ENCODE measurements at regions not wholly inside any gene's neighbourhood (a gene's known extent, or its start where the extent isn't known, plus 50 kb on each side); places are given as distances from the start of the nearest gene placed in this dataset.

DNA sequence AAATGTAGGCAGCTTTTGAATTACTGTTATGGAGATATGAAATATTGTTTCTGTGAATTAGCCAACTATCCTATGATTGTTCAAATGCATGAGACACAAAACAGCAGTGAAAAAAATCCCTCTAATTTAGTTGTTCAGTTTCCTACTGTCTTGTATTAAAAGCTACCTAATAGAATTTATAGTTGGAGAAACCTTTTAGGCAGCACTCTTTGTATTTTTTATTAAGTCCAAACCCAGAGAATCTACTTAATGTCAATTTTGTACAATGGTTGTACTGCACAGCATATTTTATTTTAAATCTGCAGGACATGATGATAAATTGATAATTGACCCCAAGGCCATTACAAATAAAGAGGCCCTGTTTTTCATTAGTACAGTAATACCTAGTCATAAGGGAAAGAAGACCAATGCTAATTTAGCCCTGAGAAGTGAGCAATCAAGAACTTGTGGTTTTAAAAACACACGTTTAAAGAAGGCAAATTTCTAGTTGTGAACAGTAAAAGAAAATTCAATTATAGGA, 607.5 kb downstream of the ISL1 start (continued):
- no peak for TF ChIP-seq ZBTB6 (tag by site-specific recombination; IDR thresholded peaks at IDR 0.05)
- no peak for TF ChIP-seq ZBTB1 (tag by site-specific recombination; IDR thresholded peaks at IDR 0.05)
- TF ChIP-seq ZNF560 (tag by site-specific recombination; IDR thresholded peaks at IDR 0.05; ENCODE audit: borderline replicate concordance) = no peak
- no peak for TF ChIP-seq ZNF157 (tag by site-specific recombination; IDR thresholded peaks at IDR 0.05)
- TF ChIP-seq KLF9 (tag by site-specific recombination; IDR thresholded peaks at IDR 0.05; ENCODE audit: low read depth) = no peak
- TF ChIP-seq, protein P1, sequence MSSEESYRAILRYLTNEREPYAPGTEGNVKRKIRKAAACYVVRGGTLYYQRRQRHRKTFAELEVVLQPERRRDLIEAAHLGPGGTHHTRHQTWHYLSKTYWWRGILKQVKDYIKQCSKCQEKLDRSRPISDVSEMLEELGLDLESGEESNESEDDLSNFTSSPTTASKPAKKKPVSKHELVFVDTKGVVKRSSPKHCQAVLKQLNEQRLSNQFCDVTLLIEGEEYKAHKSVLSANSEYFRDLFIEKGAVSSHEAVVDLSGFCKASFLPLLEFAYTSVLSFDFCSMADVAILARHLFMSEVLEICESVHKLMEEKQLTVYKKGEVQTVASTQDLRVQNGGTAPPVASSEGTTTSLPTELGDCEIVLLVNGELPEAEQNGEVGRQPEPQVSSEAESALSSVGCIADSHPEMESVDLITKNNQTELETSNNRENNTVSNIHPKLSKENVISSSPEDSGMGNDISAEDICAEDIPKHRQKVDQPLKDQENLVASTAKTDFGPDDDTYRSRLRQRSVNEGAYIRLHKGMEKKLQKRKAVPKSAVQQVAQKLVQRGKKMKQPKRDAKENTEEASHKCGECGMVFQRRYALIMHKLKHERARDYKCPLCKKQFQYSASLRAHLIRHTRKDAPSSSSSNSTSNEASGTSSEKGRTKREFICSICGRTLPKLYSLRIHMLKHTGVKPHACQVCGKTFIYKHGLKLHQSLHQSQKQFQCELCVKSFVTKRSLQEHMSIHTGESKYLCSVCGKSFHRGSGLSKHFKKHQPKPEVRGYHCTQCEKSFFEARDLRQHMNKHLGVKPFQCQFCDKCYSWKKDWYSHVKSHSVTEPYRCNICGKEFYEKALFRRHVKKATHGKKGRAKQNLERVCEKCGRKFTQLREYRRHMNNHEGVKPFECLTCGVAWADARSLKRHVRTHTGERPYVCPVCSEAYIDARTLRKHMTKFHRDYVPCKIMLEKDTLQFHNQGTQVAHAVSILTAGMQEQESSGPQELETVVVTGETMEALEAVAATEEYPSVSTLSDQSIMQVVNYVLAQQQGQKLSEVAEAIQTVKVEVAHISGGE (tag by site-specific recombination; conservative IDR thresholded peaks at IDR 0.05; ENCODE audit: low read depth) = no peak
- no peak for TF ChIP-seq ZNF148 (tag by site-specific recombination; IDR thresholded peaks at IDR 0.05; ENCODE audit: borderline replicate concordance)
- no peak for TF ChIP-seq ZNF529 (tag by site-specific recombination; IDR thresholded peaks at IDR 0.05; ENCODE audit: insufficient replicate concordance)
- no peak for TF ChIP-seq ZFP37 (tag by site-specific recombination; IDR thresholded peaks at IDR 0.05)
- no peak for TF ChIP-seq ZNF555 (tag by site-specific recombination; conservative IDR thresholded peaks at IDR 0.05)

DNA sequence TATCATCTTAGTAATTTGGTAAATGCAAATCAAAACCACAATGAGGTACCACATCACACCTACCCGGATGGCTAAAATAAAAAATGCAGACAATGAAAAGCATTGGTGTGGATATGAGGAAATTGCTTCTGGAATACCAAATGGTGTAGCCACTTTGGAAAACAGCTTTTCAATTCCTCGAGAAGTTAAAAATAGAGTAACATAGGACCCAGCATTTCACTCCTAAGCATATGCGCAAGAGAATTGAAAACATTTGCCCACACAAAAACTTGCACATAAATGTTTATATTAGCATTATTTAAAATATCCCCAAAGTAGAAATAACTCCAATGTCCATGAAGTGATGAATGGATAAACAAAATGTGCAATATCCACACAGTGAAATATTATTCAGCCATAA, 608.7 kb downstream of the ISL1 start:
- H3K27ac ChIP-seq (ENCODE audit: extremely low read depth, low read depth, low read length) = no peak overlapping the region
- ChIA-PET POLR2A (no interaction called here), CTCF (no interaction called here)
- no peaks in the 10 kb centered on the region for H3K9me3 ChIP-seq (ENCODE audit: control insufficient read depth, insufficient read depth, low read depth, low read length)
- H3K4me3 ChIP-seq (ENCODE audit: low read depth, low read length) = no peak overlapping the region
- H3K4me1 ChIP-seq (ENCODE audit: control insufficient read depth, insufficient read depth, low read length) = no peaks in the 10 kb centered on the region
- TF ChIP-seq SALL2 (tag by site-specific recombination; IDR thresholded peaks at IDR 0.05; ENCODE audit: borderline replicate concordance) (no peak), ZSCAN16 (tag by site-specific recombination; IDR thresholded peaks at IDR 0.05) (no peak), ZNF560 (tag by site-specific recombination; IDR thresholded peaks at IDR 0.05; ENCODE audit: borderline replicate concordance) (no peak), ZNF433 (tag by site-specific recombination; IDR thresholded peaks at IDR 0.05; ENCODE audit: low read depth) (no peak), ZNF600 (tag by site-specific recombination; IDR thresholded peaks at IDR 0.05) (no peak), ZNF549 (tag by site-specific recombination; IDR thresholded peaks at IDR 0.05) (no peak), ZNF596 (tag by site-specific recombination; IDR thresholded peaks at IDR 0.05) (no peak), GLIS1 (tag by site-specific recombination; IDR thresholded peaks at IDR 0.05) (no peak), ZNF19 (tag by site-specific recombination; IDR thresholded peaks at IDR 0.05; ENCODE audit: low read depth) (no peak), ZNF449 (tag by site-specific recombination; IDR thresholded peaks at IDR 0.05) (no peak), ZNF660 (tag by site-specific recombination; IDR thresholded peaks at IDR 0.05) (no peak), ZNF571 (tag by site-specific recombination; IDR thresholded peaks at IDR 0.05) (no peak), ZNF830 (tag by site-specific recombination; IDR thresholded peaks at IDR 0.05; ENCODE audit: low read depth) (no peak)
- TF ChIP-seq, protein P2, sequence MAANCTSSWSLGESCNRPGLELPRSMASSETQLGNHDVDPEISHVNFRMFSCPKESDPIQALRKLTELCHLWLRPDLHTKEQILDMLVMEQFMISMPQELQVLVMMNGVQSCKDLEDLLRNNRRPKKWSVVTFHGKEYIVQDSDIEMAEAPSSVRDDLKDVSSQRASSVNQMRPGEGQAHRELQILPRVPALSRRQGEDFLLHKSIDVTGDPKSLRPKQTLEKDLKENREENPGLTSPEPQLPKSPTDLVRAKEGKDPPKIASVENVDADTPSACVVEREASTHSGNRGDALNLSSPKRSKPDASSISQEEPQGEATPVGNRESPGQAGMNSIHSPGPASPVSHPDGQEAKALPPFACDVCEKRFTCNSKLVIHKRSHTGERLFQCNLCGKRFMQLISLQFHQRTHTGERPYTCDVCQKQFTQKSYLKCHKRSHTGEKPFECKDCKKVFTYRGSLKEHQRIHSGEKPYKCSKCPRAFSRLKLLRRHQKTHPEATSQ (tag by site-specific recombination; IDR thresholded peaks at IDR 0.05) = no peak
- no peaks in the 10 kb centered on the region for H3K36me3 ChIP-seq (ENCODE audit: control insufficient read depth in 2 of 2, insufficient read depth in 1 of 2, low read length in 2 of 2)

Measured in HEK293 (cell line).